ENCODE measurements at regions not wholly inside any gene's neighbourhood (a gene's known extent, or its start where the extent isn't known, plus 50 kb on each side); places are given as distances from the start of the nearest gene placed in this dataset.

GRCh38 chr1:147409886-147410285 is 131.4 kb upstream of the BCL9 start:
- Histone ChIP-seq H4K20me1 (ENCODE audit: insufficient read depth) (no peaks in the 10 kb centered on the region), H3K27ac (ENCODE audit: low read depth in 2 of 2, low read length in 1 of 2) (no peak overlapping the region), H3K9ac (no peak overlapping the region), H3K4me2 (no peak overlapping the region), H3K4me1 (ENCODE audit: control insufficient read depth in 1 of 2, insufficient read depth in 2 of 2, low read depth in 1 of 2, low read length in 1 of 2) (no peaks in the 10 kb centered on the region), H3K79me2 (ENCODE audit: insufficient read depth) (no peaks in the 10 kb centered on the region), H3K36me3 (replicated peaks in 1 of 2; ENCODE audit: control insufficient read depth in 1 of 2, insufficient read depth in 2 of 2, low read length in 1 of 2) (no peaks in the 10 kb centered on the region), H2AFZ (ENCODE audit: low read depth) (no peak overlapping the region), H3F3A (replicated peaks; ENCODE audit: insufficient read depth) (no peaks in the 10 kb centered on the region), H3K9me3 (no peaks in the 10 kb centered on the region), H3K9me2 (no peaks in the 10 kb centered on the region), H3K4me3 (ENCODE audit: low read depth in 2 of 2, low read length in 1 of 2) (no peak overlapping the region), H3K27me3 (ENCODE audit: insufficient read depth) (no peaks in the 10 kb centered on the region)
- no peak for DNase-seq
- TF ChIP-seq CHD2 (IDR thresholded peaks at IDR 0.05; ENCODE audit: low read length, partially characterized antibody) (no peak), GATA2 (CRISPR knock-in tag; IDR thresholded peaks at IDR 0.05) (no peak), ZBTB33 (IDR thresholded peaks at IDR 0.05; ENCODE audit: borderline replicate concordance, low read depth) (no peak), GABPA (IDR thresholded peaks at IDR 0.05; ENCODE audit: low read depth) (no peak), POLR2AphosphoS5 (IDR thresholded peaks at IDR 0.05; ENCODE audit: low read depth, low read length) (no peak), RCOR1 (IDR thresholded peaks at IDR 0.05; ENCODE audit: low read length) (no peak), REST (IDR thresholded peaks at IDR 0.05; ENCODE audit: low read depth, low read length) (no peak), RAD21 (IDR thresholded peaks at IDR 0.05; ENCODE audit: low read length) (no peak), FOSL2 (IDR thresholded peaks at IDR 0.05; ENCODE audit: borderline replicate concordance, low read depth) (no peak), MEF2A (IDR thresholded peaks at IDR 0.05; ENCODE audit: borderline replicate concordance, low read depth) (no peak), SMC3 (IDR thresholded peaks at IDR 0.05; ENCODE audit: low read depth, low read length) (no peak), USF2 (IDR thresholded peaks at IDR 0.05; ENCODE audit: borderline replicate concordance, low read depth, low read length) (no peak)
- CTCF ChIA-PET: no interaction called here
- 13% methylated on average over 1 of the region's 1 CpG for WGBS (ENCODE audit: low lambda C conversion rate)
- POLR2A ChIA-PET: no interaction called here

All from SK-N-SH (cell line).